SK-N-MC (cell line): ENCODE measurements at regions not wholly inside any gene's neighbourhood (a gene's known extent, or its start where the extent isn't known, plus 50 kb on each side); places are given as distances from the start of the nearest gene placed in this dataset.

ENCODE experiments used
- DNase-seq: peaks from one replicate; pipeline ENCODE4 v3.0.0-alpha.2; 2011; ENCODE audit warnings: low read depth, low spot score
- H3K27ac ChIP-seq: fragments of 200-600 bp; sonication (generic); 2 replicates; pipeline ENCODE4 v1.5.1; 2016; ENCODE audit warnings: mixed run types
- H3K36me3 ChIP-seq: fragments of 200-600 bp; sonication (generic); 2 replicates; pipeline ENCODE4 v1.6.1; 2017; ENCODE audit warnings: antibody characterized with exemption, low read length, mixed read lengths; ENCODE audit not compliant: insufficient read depth
- H3K4me3 ChIP-seq: fragments of 200-600 bp; sonication (generic); 2 replicates; pipeline ENCODE4 v1.5.1; 2016
- H3K9ac ChIP-seq: fragments of 200-600 bp; sonication (generic); 2 replicates; pipeline ENCODE4 v1.8.0; 2017; ENCODE audit warnings: mixed run types, mixed read lengths; ENCODE audit not compliant: insufficient read length
- H3K9me3 ChIP-seq: fragments of 200-600 bp; sonication (generic); 2 replicates; pipeline ENCODE4 v1.6.1; 2017; ENCODE audit warnings: low read depth, mild to moderate bottlenecking, antibody characterized with exemption, low read length, moderate library complexity, mixed read lengths
- EZH2 ChIP-seq: fragments of 200-600 bp; sonication (generic); IDR thresholded peaks from one replicate; pipeline ENCODE4 v1.6.1; 2017; ENCODE audit warnings: antibody characterized with exemption
- FOXP2 ChIP-seq: optimal IDR thresholded peaks from 2 replicates; pipeline ENCODE3; 2011; ENCODE audit warnings: mild to moderate bottlenecking, moderate library complexity; ENCODE audit not compliant: insufficient read depth; ENCODE audit errors: extremely low read length, control extremely low read depth
- POLR2AphosphoS5 ChIP-seq: IDR thresholded peaks from 2 replicates; pipeline ENCODE4 v1.6.1; 2012; ENCODE audit warnings: mild to moderate bottlenecking, low read depth, low read length, borderline replicate concordance

GRCh38 chr5:8884029-8884428, 661.8 kb downstream of the SEMA5A start:
- Histone ChIP-seq H3K9ac (no peak overlapping the region), H3K9me3 (no peaks in the 10 kb centered on the region), H3K4me3 (no peak overlapping the region), H3K27ac (no peak overlapping the region), H3K36me3 (no peaks in the 10 kb centered on the region)
- no peak for DNase-seq
- TF ChIP-seq EZH2 (no peak), POLR2AphosphoS5 (no peak), FOXP2 (no peak)

- H3K27ac ChIP-seq = no peak overlapping the region
- H3K4me3 ChIP-seq = no peak overlapping the region
- DNase-seq = no peak
- no peak overlapping the region for H3K9ac ChIP-seq
- no peak for TF ChIP-seq EZH2
- no peak for TF ChIP-seq POLR2AphosphoS5
- TF ChIP-seq FOXP2 = no peak
- H3K9me3 ChIP-seq = no peaks in the 10 kb centered on the region
- no peaks in the 10 kb centered on the region for H3K36me3 ChIP-seq
Measured at GRCh38 chr5:8892926-8893325, 652.9 kb downstream of the SEMA5A start.

- Histone ChIP-seq H3K9ac (no peak overlapping the region), H3K4me3 (no peak overlapping the region), H3K27ac (no peak overlapping the region), H3K9me3 (no peaks in the 10 kb centered on the region), H3K36me3 (no peaks in the 10 kb centered on the region)
- no peak for TF ChIP-seq POLR2AphosphoS5
- no peak for TF ChIP-seq FOXP2
- TF ChIP-seq EZH2 = no peak
- no peak for DNase-seq
Measured at GRCh38 chr5:8894031-8894430, 651.8 kb downstream of the SEMA5A start.

- no peak overlapping the region for H3K27ac ChIP-seq
- H3K9me3 ChIP-seq = no peaks in the 10 kb centered on the region
- no peak for TF ChIP-seq FOXP2
- TF ChIP-seq POLR2AphosphoS5 = no peak
- no peak for TF ChIP-seq EZH2
- H3K36me3 ChIP-seq = no peaks in the 10 kb centered on the region
- no peak overlapping the region for H3K9ac ChIP-seq
- DNase-seq = no peak
- H3K4me3 ChIP-seq = no peak overlapping the region
Measured at GRCh38 chr5:8895062-8895461, 650.8 kb downstream of the SEMA5A start.

- H3K27ac ChIP-seq = no peak overlapping the region
- no peaks in the 10 kb centered on the region for H3K9me3 ChIP-seq
- TF ChIP-seq FOXP2 (no peak), POLR2AphosphoS5 (no peak), EZH2 (no peak)
- no peaks in the 10 kb centered on the region for H3K36me3 ChIP-seq
- no peak for DNase-seq
- H3K4me3 ChIP-seq = no peak overlapping the region
- no peak overlapping the region for H3K9ac ChIP-seq
Measured at GRCh38 chr5:8895599-8895998, 650.3 kb downstream of the SEMA5A start.

- TF ChIP-seq EZH2 (no peak), POLR2AphosphoS5 (no peak), FOXP2 (no peak)
- no peak overlapping the region for H3K4me3 ChIP-seq
- H3K27ac ChIP-seq = no peak overlapping the region
- H3K36me3 ChIP-seq = no peaks in the 10 kb centered on the region
- DNase-seq = no peak
- no peaks in the 10 kb centered on the region for H3K9me3 ChIP-seq
- no peak overlapping the region for H3K9ac ChIP-seq
Measured at GRCh38 chr5:8897316-8897715, 648.6 kb downstream of the SEMA5A start.

GRCh38 chr5:8905021-8905420, 640.9 kb downstream of the SEMA5A start:
- Histone ChIP-seq H3K9ac (no peak overlapping the region), H3K36me3 (no peaks in the 10 kb centered on the region), H3K9me3 (no peaks in the 10 kb centered on the region), H3K4me3 (no peak overlapping the region), H3K27ac (no peak overlapping the region)
- DNase-seq = peak; percentile 66
- TF ChIP-seq POLR2AphosphoS5 (no peak), EZH2 (no peak), FOXP2 (no peak)

- no peak for TF ChIP-seq EZH2
- no peak for DNase-seq
- Histone ChIP-seq H3K36me3 (no peaks in the 10 kb centered on the region), H3K27ac (no peak overlapping the region), H3K9me3 (no peaks in the 10 kb centered on the region), H3K4me3 (no peak overlapping the region), H3K9ac (no peak overlapping the region)
Measured at GRCh38 chr5:8906303-8906967, 639.4 kb downstream of the SEMA5A start.

GRCh38 chr5:8907168-8907868, 638.6 kb downstream of the SEMA5A start:
- no peaks in the 10 kb centered on the region for H3K36me3 ChIP-seq
- no peak overlapping the region for H3K9ac ChIP-seq
- H3K27ac ChIP-seq = no peak overlapping the region
- H3K9me3 ChIP-seq = no peaks in the 10 kb centered on the region
- DNase-seq = no peak
- no peak overlapping the region for H3K4me3 ChIP-seq
- TF ChIP-seq POLR2AphosphoS5 = no peak
- TF ChIP-seq EZH2 = no peak
- no peak for TF ChIP-seq FOXP2
